Renal cortex interstitium (tissue), 11 donors: ENCODE measurements at regions not wholly inside any gene's neighbourhood (a gene's known extent, or its start where the extent isn't known, plus 50 kb on each side); places are given as distances from the start of the nearest gene placed in this dataset.

Experiments
- DNase-seq, 11 donors: peaks; one replicate each; pipeline ENCODE4 v3.0.0-alpha.2; 2013; ENCODE audit warnings: low read depth in 9 of 11, low spot score in 4 of 11; ENCODE audit errors: extremely low read depth in 1 of 11

DNA sequence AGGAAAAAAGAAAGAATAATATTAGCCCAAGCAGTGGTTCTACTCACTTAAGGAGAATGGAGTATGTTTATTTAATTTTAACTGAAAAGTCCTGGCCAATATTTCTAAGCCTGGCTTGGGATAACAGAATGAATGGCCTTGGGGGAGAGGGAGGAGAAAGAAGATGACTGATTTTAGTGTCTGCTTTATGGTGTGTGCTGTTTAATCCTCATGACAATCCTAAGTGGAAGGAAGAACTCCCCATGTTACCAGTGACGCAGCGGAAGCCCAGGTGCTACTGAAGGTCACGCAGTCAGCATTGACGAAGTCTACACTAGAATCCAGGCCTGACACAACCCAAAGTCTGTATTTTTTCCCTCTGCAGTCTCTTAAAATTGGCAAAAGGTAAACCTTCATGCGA is 50.5 kb downstream of the PALM2AKAP2 start:
- DNase-seq = no peak

DNA sequence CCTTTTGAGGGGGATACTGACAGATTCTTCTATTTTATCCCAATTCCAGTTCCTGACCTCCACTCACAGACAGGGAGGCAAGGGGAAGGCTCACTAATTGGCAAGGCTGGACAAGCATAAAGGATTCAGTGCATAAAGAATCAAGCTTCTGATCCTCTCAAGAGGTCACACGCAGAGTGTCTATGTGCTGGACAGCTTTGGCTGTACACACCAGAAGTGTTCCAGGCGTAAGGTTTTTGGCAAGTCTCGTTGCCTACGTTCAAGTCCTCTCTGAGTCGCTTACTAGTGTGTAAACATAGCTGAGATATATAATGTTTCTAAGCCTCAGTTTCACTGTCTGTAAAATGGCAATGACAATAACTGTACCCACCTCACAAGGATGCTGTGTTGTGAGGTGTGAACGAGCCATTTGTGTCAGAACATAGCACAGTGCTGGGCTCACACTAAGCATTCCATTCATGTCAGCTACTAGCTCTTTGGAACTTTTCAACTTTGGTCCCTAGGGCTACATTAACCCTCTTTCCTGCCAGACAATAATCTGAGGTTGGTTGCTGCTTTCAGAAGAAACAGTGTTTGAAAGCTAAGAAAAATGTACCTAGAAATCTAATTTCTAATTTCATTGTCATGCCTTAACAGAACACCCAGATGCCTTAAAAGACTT is 52.1 kb downstream of the PALM2AKAP2 start:
- DNase-seq = no peak

DNA sequence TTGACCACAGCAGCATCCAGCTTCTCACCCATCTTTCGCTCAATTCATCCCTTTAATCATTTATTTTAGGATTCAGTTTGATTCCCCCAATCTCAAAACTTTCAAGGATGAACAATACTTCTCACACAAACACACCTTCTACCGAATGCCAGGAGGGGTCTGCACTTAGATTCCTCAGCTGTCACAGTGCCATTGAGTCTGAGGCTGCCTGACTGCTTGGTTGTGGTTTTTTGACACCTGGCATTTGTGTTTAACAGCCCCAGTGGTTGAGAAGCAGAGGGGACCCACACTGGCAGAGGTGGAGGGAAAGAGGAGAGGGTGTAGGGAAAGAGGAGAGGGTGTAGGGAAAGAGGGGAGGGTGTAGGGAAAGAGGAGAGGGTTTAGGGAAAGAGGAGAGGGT is 54.9 kb downstream of the PALM2AKAP2 start:
- DNase-seq = no peak

DNA sequence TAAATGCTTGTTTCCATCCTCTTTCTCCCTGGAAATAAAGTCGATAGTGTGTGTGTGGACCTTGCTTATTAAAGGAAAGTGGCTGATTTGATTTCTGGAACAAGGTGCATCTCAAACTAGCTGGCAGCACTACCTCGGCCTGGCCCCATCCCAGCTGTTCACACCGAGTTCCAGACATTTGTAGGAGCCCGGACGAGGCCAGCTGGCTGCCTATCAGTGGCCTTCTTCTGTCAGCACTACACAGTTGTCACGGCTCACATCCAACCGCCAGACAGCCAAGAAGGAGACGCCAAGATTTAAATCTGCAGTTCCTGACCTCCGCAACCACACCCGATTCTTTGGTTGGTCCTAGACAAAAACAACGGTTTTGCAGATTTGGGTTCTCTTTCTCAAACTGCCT is 63.6 kb downstream of the PALM2AKAP2 start:
- no peak for DNase-seq

DNA sequence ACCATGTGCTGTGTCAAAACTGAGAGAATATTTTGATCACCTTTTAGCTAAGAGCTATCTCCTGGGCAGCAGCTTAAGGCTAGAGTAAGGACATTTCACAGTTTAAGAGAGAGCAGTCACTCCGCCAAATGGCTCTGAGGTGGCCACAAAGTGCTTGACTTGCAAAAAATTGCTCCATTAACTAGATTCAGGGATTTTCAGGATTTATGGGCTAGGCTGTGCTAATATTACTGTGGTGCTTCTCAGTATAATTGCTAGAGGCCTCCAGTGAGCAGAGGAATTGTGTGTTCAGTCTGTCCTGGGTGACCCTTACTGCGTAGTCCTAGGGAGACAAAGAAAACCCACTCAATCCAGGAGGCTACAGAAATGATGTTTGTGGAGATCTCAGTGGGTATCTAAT is 65.2 kb downstream of the PALM2AKAP2 start:
- DNase-seq = no peak

DNA sequence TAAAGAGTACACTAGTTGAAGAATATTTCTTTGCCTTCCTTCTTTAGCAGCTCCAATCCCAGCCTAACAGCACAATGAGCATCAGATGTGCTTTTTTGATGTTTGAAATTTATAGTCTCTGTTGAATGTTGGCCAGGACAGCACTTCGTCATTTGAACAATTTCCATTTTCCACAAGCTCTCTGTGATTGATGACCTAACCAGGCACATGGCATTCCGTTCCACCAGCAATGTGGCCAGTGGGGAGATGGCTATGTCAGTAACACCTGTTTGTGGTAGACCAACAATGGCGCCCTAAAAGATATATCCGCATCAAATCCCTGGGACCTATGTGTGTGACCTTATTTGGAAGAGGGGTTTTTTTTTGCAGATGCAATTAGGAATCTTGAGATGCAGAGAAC is 66.8 kb downstream of the PALM2AKAP2 start:
- no peak for DNase-seq

DNA sequence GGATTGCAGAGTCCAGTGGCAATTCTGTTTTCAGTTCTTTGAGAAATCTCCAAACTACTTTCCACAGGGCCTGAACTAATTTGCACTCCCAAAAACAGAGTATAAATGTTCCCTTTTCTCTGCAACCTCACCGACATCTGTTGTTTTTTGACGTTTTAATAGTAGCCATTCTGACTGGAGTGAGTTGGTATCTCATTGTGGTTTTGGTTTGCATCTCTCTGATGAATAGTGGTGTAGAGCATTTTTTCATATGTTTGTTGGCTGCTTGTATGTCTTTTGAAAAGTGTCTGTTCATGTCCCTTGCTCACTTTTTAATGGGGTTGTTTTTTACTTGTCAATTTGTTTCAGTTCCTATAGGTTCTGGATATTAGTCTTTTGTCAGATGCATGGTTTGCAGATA is 72.6 kb downstream of the PALM2AKAP2 start:
- no peak for DNase-seq

DNA sequence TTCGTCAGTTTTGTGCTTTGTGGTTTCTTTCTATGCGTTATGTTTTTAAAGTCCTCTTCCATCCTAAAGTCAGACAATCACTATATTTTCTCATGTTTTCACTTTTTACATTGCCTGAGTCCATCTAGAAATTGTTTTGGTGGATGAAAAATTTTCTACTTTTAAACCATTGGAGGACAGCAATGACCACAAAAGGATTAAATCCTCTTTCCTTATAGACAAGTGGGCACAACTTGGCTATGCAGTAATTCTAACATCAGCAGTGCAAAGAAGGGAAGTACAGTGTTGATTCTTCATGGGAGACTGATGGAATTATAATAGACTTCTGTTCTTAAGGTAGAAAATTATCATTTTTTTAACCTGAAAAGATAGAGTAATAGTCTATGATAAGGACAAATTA is 75.5 kb downstream of the PALM2AKAP2 start:
- DNase-seq = no peak

DNA sequence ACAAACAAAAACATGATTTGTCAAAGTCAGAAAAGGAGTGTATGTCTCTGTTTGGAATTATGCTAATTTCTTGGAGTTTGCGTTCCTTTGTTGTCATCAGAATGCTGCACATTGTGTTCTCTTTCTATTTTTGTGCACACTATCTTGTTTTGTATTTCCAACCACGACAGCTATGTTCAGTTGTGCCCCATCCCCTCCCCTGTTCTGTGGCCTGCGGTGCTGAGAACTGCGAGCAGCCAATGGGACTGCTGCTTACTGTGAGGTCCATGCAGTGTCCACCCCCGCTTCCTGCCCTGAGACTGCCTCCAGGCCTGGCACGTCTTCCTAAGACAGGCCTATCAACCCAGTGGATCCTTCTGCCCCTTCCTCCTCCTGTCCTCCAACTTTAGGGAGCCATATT is 76.8 kb downstream of the PALM2AKAP2 start:
- no peak for DNase-seq

DNA sequence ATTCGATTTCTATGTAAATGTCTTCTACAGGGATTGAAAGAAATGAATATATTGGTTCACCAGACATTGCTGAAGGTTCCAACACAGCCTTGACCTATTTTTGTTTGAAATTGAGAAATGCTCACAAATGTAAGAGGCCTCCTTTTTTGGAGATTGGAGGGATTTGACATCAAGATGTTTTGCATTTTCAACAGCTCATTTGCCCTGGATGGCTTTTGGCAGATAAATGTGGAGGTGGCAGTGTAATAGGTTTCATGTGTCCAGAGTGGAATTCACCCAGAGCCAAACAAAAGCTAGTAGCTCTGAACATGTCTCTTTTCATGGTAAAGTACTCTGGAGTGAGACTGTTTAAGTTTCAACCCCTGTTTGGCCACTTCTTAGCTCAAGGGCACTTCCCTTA is 77.3 kb downstream of the PALM2AKAP2 start:
- no peak for DNase-seq

DNA sequence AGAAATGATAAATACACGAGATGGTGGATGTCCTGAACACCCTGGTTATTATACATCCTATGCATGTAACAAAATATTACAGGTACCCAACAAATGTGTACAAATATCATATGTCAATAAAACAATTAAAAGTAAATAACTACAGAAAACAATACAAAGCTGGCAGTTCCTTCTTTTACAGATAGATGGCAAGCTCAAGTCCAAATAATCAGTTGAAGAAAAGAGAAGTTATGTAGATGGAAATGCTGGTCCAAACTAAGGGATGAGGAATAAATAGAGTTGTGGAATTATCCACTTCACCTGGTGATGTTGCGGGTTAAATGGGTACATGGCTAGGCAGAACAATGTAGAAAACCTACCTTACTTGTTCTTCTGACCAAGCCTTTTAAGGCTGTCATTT is 79.4 kb downstream of the PALM2AKAP2 start:
- no peak for DNase-seq

DNA sequence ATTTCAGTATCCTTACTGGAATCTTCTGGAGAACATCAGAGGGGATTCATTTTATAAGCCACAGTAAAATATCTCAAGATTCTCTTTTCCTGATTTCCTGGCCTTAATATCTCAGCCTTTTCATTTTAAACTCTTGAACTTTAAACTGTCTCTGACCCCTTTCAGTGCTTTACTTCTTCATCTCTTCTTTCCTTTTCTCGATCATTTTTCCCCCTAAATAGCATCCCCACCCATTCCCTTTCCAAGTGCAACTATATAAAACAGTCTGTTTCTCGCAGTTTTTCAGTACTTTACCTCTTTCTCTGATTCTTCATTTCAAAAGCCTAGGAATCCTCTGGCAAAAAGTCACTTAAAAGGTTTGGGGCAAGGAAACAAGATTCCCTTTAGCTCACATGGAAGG is 80.5 kb downstream of the PALM2AKAP2 start:
- DNase-seq = no peak

DNA sequence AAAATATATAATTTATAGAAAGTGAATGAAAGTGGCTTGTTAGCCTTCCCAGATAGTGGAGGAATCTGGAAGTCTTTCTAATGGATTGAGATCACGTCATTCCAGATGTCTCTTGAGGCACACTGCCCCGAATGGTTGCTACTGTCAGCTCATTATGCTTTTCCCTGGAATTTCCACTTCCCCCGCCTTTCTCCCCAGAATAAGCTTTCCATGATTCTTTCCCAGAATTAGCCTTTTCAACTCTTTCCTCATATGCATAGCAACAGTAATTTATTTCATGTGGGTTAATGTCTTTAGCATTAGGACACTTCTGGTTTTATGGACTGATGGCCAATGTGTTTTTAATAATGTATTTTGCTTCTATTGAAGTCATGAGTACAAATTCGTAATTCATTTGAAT is 81.5 kb downstream of the PALM2AKAP2 start:
- peak in 9 of 11 donors; percentile 11 to 42 (median 26) for DNase-seq

DNA sequence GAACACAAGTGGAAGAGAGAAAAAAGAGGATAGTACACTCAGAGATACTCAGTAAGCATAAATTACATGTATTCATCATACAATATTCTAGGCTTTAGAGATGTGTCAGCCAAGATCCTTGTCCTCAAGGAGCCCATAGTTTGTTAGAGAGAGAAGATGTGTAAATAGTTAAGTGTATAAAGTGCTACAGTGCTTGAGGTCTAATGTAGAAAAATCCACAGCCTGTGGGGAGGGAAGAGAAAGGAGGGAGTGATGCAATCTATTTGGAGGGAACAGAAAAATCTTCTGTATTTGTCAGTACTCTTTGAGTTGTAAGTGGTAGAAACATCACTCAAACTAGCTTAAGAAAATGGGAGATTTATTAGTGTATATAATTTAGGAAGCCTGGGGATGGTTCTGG is 81.9 kb downstream of the PALM2AKAP2 start:
- no peak for DNase-seq

DNA sequence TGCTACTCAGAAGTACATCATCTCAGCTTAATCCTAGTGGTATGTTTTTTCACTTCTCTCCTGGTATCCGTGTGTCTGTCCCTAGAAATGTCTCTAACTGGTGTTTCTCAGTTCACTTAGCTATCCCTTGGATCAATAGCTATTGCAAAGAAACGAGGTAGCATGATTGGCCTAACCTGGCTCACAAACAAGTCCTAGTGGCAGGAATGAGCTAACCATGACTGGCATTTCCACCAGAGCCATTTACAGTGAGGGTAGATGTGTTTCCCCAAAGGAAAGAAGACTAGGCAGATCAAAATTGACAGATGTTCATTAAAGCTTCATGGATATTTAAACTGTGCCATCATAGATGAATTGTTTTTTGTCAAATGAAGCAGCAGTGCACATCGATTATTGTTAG is 82.5 kb downstream of the PALM2AKAP2 start:
- DNase-seq = no peak

DNA sequence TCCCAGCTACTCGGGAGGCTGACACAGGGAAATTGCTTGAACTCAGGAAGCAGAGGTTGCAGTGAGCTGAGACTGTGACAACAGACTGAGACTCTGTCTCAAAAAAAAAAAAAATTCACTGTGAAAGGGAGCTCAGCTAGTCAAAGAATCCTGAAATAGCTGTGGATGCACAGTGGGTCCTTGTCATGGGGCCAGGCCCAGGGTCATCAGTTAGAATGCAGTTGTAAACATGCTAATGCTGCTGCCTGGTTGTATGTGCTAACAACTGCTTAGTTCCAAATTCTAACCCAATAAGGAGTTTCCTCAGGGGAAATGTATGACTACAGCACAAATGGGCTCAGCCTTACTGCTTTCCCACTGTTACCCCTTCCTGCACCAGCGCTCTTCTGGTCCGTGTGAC is 84.0 kb downstream of the PALM2AKAP2 start:
- no peak for DNase-seq

DNA sequence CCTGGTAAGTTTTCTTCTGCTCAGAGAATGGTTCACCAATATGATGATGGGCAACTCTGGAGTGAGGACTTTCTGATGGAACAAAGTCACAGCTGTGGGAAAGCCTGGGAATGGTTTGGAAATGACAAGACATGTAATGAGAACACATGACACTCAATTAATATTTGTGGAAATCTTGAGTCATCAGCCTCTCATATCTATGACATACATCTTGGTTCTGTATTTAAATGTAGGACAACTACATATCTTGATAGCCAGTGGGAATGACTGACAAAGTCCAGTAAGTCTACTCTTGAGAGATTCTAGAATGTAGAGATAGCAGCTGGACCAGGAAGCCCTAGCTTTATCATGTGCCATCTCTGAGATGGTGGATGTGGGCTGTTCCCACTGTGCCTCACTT is 85.5 kb downstream of the PALM2AKAP2 start:
- no peak for DNase-seq

DNA sequence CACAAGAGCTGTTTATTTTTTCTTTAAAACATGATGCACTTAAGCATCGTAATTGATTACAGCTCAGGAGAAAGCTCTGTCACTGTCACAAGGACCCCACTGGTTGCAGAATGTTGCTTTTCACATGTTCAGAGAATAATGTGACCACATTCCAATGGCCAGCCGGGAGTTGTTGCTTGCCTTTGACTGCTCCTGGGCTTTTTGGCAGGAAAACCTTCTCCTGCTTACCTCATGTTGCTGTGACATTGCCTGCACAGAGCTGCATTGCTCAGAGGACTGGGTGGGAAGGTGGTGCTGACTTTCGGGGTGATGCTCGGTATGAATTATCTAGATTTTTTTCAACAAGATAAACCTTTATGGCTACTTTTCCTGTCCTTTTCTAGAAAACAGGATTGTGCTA is 88.2 kb downstream of the PALM2AKAP2 start:
- DNase-seq = peak in 3 of 11 donors; percentile 17 to 19 (median 18)

DNA sequence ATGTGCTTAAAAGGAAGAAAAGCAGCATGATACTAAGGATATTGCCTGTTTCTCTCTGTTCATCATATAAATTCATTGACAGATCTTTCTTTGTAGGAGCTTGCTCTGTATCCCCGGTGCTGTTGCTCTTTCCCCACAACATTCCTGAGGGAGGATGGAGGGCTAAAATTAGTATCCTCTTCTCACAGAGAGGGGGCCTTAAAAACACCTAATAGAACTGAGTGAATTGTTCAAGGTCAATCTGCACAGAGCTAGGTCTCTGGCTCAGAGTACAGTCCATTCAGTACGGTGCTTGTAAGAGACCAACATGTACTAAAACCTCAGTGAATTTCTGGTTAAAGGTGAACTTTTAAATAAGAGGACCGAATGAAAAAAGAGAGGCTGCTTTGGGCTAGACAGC is 88.7 kb downstream of the PALM2AKAP2 start:
- no peak for DNase-seq

DNA sequence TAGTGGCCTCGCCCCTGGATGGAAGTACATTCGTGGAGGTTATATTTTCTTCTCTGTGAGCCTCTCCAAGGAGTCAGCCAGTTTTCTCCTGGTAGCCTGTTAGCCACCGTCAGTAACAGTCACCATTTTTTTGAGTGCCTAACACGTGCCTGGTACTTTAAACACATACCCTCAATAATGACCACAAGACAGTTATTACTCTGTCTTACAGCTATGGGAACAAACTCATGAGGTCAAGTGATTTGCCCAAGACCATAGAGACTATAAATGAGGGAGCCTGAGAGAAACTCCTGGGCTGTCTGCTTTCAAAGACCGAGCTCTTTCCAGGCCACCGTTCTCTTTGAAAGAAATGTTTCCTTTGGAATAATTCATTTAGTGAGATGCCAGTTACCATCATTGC is 90.4 kb downstream of the PALM2AKAP2 start:
- DNase-seq = no peak

DNA sequence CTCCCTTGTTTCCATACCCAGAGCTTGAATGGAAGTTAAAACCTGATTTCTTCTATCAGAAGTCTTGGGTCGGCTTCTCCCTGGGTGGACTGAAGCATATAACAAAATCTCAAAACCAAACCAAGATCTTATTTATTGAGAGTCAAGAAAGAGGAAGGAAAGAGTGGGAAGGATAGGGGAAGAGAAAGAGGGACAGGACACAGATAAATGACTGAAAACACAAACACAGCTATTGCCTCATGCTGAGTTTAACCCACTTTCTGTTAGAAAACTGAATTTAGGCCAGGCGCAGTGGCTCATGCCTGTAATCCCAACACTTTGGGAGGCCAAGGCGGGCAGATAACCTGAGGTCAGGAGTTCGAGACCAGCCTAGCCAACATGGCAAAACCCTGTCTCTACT is 92.9 kb downstream of the PALM2AKAP2 start:
- no peak for DNase-seq
